GM12873 (cell line): ENCODE measurements at regions not wholly inside any gene's neighbourhood (a gene's known extent, or its start where the extent isn't known, plus 50 kb on each side); places are given as distances from the start of the nearest gene placed in this dataset.

Source experiments
- TF ChIP-seq, protein P1 (sequence below): IDR thresholded peaks from 2 replicates; pipeline ENCODE4 v1.5.1; 2012; ENCODE audit warnings: low read depth, mild to moderate bottlenecking, moderate library complexity, low read length, control low read depth; ENCODE audit not compliant: insufficient read depth; ENCODE audit errors: missing control alignments

GRCh38 chr14:85853996-85854526 is 324.1 kb downstream of the FLRT2 start:
- TF ChIP-seq, protein P1, sequence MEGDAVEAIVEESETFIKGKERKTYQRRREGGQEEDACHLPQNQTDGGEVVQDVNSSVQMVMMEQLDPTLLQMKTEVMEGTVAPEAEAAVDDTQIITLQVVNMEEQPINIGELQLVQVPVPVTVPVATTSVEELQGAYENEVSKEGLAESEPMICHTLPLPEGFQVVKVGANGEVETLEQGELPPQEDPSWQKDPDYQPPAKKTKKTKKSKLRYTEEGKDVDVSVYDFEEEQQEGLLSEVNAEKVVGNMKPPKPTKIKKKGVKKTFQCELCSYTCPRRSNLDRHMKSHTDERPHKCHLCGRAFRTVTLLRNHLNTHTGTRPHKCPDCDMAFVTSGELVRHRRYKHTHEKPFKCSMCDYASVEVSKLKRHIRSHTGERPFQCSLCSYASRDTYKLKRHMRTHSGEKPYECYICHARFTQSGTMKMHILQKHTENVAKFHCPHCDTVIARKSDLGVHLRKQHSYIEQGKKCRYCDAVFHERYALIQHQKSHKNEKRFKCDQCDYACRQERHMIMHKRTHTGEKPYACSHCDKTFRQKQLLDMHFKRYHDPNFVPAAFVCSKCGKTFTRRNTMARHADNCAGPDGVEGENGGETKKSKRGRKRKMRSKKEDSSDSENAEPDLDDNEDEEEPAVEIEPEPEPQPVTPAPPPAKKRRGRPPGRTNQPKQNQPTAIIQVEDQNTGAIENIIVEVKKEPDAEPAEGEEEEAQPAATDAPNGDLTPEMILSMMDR = no peak

- TF ChIP-seq, protein P1 = no peak
Observed at GRCh38 chr14:85852906-85853305, 323.0 kb downstream of the FLRT2 start.

DNA sequence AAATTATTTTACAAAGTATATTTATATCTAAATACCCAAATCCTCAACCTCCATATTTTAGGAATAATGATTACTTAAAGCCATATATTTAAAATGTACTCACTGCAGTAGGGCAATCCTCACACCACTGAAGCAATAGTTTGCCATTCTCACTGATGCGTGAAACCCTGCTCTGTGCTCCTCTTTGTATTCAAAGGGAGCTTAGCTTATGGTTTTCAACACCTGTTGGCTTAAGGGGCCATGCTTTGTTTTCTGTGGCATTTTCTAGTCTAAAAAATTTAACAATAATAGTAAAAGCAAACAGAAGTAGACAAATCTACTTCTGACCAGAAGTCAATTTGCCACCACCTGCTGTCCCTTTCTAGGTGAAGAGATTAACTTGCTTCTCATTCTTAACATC is 294.6 kb downstream of the FLRT2 start:
- TF ChIP-seq, protein P1 = no peak

DNA sequence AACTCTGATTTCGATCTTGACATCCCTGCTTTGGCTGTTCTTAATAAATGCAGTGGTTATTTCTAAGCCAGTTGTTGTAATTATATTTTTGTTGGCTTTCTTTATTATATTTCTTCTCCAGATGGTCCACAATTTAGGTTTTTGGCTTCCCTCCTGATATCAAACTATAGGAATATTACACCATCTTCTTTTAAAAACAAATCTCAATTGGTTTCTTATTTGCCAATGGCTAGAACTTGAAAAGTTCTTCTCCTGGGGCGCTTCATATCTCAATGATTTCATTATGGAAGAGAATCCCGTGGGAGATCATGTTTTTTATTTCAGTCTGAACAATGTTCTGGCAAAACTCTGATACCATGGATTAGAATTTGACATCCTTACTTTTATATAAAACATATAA is 292.3 kb downstream of the FLRT2 start:
- TF ChIP-seq, protein P1 = no peak

- TF ChIP-seq, protein P1 = no peak
Observed at GRCh38 chr14:85817430-85817829, 287.5 kb downstream of the FLRT2 start.

DNA sequence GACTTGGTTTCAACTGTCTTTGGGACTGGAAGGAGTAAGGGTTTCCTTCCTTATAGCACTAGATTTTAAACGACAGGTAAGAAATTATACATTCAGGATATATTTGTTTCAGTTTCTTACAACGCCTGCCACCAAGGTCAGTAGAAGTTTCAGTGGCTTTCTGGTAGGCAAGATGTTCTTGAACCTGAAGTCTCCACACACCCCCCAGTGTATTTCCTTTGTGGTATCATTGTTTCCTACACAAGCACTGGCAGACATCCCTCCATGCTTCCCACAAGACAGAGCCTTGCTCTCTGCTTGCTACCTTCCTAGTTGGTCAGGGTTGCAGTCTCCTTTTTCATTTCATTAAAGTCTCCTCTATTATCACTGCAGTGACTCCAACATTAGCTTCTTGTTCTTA is 283.1 kb downstream of the FLRT2 start:
- TF ChIP-seq, protein P1 = no peak

- TF ChIP-seq, protein P1 = no peak
Observed at GRCh38 chr14:85811340-85811739, 281.4 kb downstream of the FLRT2 start.
